Activated CD4-positive, alpha-beta T cell treated with anti-CD3 and anti-CD28 coated beads, Interleukin-2, amount 50 U/mL, for 48 hours (primary cell): ENCODE measurements at regions not wholly inside any gene's neighbourhood (a gene's known extent, or its start where the extent isn't known, plus 50 kb on each side); places are given as distances from the start of the nearest gene placed in this dataset.
"Not testable (repeated sequence)": the region's sequence is repeated elsewhere in the genome, so short reads cannot be mapped to it uniquely, and the experiment has no call there.

Source experiments
- DNase-seq, 2 experiments: peaks; one replicate each; pipeline ENCODE4 v3.0.0-alpha.2; 2020

DNA sequence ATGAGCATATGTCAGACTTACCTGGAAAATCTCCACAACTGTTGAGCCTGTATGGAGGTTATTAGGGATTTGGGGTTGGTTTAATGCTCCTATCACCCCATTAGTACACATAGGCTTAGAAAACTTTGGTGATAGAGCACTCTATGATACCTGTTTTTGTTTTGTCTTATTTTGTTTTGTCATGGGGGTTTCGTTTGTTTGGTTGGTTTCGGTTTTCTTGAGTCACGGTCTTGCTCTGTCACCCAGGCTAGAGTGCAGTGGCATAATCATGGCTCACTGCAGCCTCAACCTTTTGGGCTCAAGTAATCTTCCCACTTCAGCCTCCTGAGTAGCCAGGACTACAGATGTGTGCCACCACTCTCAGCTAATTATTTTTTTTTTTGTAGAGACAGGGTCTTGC is 70.0 kb downstream of the MZT1 start:
- DNase-seq: no peak

DNA sequence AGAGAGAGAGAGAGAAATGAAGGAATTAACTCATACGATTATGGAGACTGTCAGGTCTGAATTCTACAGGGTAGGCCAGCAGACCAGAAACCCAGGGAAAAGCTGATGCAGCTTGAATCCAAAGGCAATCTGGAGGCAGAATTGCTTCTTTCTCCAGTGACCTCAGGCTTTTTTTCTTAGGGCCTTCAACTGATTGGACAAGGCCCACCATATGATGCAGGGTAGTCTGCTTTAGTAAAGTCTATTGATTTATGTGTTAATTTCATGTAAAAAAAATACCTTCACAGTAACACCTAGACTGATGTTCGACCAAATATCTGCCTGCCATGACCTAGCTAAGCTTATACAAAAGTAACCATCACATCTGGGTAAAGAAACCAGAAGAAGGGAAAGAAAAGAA is 71.1 kb downstream of the MZT1 start:
- DNase-seq: no peak

DNA sequence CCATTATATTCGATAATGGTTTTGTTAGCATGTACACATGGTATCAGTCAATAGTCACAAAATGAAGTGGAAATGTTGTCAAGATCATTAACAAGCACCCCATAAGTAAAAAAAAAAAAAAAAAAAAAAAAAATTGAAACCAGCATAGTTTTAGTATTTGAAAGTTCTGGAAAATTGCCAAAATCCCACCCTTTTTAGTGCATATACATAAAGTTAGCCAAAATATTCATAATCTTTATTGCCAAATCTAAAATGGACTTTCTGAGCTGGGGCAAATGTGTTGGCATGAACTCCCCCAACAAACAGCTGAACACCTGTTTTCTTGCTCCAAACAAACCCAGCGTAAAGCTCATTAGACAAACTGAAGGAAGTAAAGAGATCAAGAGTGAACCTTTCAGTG is 73.9 kb downstream of the MZT1 start:
- no peak for DNase-seq

DNA sequence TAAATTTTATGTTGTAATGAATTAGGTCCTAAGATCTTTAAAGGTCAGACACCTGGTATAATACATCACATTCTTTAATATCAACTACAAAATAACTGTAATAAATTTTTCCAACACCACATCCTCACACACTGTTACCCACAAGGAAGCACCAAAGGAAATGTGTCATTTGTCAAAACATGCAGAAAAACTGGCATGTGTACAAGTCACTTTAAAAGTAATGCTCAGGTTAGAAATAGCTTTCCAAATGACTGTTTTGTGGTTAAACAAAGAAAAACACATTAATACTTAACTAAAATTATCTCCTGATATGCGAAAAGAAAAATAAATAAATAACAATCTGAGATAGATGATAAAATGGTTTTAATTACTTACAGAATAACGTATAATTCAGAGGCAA is 74.7 kb downstream of the MZT1 start:
- DNase-seq: no peak

DNA sequence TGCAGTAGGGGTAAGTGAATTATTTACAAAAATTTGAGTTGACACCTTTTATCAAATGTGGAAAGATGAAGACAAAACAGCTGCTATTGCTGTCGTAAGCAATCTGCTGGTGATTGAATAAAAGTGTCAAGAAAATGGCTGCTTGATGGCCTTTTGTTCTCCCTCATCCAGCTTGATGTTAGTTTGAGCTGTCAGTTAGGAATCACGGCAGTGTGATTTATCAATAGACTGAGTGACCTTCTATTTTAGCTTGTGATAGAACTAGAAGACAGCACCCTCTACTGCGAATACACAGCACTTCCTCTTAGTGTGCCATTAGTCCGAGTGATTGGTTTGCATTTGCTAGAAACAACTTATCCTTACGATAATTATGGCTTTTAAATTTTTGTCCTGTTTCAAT is 76.3 kb downstream of the MZT1 start:
- no peak for DNase-seq

DNA sequence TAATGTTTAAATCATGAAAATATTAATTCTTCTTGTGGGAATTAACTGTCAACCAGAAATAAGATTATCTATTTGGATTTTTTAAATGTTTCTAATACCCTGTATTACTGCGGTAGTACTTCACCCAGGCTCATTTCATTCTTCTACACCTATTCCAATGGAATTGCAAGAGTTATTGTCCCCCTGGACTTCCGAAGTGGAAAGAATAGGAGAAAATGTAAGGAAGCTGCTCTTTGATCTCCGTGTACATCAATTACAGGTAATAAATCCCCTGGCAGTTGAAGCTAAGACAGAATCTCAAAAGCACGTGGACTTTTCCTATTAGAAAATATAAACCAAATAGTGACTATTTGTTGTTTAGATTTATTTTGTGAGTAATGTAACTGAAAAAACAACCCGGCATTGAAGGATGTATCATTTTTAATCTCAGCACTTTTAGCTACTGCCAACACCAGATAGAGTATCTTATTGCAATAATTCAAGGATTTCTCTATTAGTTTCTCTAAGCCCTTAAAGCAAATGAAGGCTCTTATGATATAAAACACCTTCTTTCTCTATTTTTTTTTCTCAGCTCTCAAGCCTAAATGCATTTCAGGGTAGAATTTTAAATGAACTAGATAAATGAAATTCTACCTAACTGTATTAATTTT is 77.3 kb downstream of the MZT1 start:
- no peak for DNase-seq

DNA sequence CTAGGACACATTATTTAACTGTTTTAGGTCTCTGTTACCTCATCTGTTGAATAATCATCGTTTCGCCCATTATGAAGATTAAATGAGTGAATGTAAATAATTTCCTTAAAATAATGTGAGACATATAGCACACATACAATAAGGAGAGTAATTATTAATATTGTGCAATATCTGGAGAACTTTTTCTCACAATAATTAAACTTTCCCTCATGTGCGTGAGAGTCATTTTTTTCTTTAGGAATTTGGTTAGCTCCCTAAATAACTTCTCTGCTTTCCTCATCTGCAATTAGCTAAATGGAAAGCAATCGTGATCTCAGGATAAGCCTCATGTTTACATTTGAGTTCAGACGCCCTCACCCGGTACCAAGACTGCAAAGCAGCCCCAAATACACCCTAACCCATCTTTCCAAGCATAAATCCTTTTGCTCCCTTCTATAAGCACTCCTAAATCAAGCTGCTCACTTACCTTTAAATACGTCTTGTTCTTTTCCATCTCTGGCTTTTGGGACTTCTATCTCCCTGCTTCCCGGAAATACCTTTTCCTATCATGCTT is 78.8 kb downstream of the MZT1 start:
- DNase-seq: no peak

DNA sequence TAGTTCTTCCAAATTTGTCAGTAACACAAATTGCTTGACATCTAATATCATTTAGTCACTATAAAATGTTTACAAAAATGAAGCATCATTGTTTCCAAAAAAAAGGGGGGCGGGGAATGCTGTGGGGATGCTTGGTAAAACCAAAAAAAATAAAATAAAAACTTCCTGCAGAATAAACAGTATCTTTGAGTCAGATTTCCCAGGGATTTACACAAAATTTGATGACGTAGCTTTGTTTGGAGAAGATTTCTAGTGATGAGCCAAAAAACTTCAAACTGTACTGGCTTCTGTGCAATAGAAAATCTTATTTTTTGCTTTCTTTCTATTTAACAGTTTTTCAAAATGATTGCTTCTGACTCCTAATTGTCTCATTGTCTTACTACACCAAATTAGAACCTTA is 80.0 kb downstream of the MZT1 start:
- DNase-seq: no peak

DNA sequence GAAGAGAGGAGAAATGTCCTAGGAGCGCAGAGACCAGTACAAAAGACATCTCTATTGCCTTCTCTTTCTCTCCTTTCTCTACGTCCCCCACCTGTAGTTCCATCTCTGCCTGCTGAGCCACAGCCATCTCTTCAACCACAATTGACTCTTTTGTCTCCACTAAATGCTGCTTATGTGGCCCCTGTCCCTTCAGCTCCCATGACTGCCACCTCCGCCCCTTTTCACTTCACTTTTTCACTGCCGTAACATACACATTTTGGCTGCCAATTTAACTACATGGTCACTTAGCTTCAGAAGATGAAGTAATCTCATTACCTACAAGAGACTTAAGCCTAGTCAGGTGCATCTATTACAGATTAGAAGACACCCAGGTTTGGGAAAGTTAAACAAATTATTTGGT is 81.9 kb downstream of the MZT1 start:
- DNase-seq: no peak

DNA sequence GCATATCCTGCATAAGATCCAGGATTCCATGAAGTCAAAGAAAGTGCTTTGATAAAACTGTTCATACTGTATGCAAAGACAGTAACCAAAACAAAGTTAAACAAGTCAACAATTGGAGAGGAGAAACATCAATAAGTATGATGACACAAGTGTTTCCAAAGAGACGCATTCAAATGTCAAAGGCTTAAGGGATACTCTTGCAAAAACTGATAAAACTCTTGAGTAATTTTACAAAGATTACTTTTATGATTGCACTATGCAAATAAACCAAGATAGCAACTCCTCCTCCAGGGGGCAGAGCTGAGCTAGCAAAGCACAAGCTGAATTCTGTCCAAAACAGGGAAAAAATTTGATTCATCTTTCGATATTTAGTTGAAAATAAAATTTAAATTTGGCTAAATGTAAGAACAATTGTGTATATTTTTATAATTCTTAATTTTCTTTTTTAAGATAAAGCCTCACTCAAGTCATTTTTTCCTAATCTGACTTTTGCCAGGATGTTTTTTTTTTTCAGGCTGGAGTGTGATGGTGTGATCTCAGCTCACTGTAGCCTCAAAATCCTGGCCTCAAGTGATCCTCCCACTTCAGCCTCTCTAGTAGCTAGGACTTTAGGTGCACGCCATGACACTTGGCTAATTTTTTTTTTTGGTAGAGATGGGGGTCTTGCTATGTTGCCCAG is 84.0 kb downstream of the MZT1 start:
- peak; percentile 66 to 73 for DNase-seq

DNA sequence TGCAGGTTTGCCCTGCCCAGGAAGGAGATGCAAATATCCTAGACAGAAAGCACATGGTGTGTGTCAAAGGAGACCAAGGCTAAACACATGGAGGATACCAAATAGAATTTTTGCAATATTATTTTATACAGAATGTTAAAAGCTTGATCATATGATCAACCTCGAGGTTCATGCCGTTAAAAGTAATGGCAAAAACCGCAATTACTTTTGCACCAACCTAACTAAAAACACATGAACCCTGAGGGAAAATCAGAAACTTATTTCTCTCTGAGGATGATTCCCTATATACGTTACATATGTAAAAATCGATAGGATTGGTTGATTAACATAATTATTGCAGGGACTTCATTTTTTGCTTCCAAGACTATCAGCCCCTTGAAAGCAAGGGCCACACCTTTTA is 88.1 kb downstream of the MZT1 start:
- no peak for DNase-seq

DNA sequence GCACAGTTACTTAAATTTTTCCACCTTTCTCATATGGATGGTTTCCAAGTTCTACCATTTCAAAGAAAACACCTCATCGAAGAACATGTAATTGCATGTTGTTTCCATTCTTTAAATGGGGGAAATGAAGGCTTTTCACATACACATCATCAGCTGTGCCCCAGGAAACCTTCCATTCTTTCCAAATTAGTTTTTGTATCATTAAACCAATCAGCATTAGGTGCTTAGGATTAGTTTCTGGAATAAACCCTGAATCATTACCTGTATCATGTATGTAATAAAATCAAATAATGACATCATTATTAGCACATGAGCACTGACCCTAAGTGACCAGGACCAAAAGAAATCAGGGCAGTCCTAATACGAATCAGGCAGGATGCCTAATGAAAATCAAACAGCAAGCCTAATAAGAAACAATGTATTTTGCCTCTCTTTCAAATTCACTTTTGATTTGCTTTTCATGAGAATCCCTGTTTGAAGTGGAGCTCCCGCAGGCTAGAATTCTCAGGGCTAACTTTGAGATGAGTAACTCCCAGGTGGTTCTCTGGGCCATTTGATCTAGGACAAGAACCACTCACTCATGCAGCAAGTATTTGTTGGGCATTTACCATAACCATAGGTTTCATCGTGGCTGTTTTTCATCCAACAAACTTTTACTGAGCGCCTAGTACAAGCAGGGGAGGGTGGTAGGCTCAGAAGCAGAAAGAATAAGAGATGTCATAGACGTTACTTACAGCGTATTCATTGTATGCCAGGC is 89.2 kb downstream of the MZT1 start:
- no peak for DNase-seq

DNA sequence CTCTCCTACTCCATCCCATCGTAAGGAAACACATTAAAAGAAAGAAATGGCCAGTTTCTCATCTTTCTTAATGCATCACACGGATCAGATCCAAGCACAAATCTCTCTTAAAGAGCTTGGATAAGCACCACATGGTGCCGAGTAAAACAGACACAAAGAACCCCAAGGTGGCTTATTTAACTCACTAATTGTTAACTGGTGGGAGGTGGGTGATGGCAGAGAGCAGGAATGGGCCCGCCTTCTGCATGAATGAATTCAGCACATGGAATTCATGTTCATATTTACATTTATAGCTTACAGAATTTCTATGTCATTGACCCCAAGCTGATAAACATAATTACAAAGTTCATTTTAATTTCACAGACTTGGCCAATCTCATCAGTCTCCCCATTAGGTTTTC is 89.9 kb downstream of the MZT1 start:
- DNase-seq: no peak

DNA sequence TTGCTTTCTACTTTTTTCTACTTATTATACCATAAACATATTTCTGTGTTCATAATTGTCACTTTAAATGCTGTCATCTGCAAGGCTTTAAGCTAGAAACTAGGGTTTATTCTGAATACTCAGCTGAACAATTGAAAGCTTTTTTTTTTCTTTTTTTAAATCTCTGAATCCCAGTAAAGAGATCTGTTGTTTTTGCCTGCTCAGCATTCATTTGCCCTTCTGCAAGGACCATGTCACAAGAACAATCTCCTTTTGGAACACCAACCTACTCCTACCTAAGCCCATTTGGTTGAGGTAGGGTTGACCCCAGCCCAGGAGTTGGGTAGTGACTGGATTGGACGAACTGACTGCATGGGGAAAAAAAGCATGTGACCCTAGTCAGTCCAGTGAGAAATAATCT is 92.6 kb downstream of the MZT1 start:
- DNase-seq: no peak

DNA sequence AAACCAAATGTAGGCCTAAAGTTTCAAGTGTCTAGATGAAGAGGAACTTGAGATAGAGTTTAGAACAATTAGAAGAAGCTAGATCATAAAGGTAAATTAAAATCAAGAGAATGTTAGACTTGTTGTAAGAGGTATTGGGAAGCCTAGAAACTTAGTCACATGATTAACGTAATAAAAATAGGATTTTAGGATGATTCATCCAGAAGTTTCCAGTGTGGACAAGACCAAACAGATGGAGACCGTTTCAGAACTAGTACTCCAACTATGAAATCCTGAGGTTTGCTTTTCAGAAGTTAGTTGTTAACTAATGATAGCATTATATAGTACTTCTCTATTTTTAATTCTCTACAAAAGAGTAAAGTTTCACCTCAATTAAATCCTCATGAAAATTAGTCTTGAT is 104.9 kb downstream of the MZT1 start:
- DNase-seq: no peak

DNA sequence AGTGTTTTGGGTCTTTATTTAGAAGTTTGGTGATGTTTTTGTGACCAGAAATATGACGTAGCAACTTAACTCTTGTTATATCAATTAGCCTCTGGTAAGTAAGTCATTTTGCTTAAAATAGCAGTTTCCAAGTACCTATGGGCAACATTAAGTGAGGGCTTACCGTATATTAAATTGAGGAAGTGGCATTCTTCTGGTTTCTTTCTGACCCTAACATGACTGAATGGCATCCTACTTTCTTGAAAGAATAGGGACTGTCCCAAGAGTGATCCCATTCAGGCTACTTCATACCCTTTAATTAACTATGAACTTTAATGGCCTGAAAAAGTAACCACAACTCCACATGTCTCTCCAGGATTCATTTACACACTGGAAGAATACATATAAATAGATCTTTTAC is 106.6 kb downstream of the MZT1 start:
- no peak for DNase-seq

DNA sequence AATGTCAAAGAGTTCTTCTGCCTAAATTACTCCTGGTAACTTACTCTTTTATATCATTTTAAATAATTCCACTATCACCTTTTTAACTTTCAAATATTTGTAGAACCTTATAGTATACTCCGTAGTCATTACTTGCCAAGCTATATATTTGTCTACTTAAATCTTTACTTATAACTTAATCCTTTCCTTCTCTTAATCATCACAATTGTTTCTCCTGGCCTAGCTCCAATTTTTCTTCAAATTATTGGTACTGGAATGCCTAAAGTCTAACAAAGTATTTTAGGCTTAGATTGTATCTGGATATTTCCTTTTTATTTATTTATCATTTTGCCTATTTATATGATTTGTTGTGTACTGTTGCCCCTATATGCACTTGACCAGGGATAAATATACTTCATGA is 109.5 kb downstream of the MZT1 start:
- DNase-seq: no peak

DNA sequence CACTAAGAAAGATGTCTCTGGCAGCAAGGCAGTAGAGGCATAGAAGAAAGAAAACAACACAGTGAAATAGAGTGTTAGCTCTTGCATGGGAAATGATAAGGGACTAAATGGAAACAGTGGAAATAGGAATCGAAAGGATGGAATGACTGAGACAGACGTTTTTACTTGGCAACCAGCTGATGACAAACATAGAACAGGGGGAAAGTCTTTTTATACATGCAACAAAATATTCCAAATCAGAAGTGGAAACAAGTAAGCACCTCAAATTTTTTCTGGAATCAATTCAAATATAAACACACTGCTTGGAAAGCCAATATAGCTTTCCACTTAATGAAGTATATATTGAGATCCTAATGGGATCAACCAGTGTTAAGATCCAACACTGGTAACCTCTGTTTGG is 110.2 kb downstream of the MZT1 start:
- DNase-seq: no peak

DNA sequence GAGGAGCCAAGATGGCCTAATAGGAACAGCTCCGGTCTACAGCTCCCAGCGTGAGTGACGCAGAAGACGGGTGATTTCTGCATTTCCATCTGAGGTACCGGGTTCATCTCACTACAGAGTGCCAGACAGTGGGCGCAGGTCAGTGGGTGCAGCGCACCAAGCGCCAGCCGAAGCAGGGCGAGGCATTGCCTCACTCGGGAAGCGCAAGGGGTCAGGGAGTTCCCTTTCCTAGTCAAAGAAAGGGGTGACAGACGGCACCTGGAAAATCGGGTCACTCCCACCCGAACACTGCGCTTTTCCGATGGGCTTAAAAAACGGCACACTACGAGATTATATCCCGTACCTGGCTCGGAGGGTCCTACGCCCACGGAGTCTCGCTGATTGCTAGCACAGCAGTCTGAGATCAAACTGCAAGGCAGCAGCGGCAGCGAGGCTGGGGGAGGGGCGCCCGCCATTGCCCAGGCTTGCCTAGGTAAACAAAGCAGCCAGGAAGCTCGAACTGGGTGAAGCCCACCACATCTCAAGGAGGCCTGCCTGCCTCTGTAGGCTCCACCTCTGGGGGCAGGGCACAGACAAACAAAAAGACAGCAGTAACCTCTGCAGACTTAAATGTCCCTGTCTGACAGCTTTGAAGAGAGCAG is 117.1 kb downstream of the MZT1 start:
- not testable (repeated sequence) for DNase-seq

DNA sequence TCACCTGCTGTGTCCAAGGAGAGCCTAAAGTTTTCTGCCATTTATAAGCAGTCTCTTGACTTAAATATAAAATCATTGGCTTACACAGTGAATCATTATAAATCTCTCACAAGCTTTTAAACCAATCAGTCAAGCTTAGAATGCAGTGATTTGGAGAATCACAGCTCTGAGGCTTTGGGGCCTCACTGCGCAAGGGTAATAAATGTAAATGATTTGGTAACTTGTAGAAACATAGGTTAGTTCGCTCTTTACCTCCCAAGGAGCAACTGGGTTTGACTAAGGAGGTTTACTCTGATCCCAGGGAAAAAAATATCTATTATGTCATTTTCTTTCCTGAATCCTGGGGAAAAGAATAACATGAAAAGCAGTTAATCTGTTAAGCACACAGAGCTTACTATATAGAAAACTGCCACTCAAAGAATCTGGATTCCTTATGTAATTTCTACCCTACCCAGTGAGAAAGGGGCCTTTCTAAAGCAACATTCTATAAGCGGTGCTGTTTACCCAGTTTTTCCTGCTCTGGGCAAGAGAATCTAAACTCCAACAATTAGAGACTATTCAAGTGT is 128.2 kb downstream of the MZT1 start:
- no peak for DNase-seq

DNA sequence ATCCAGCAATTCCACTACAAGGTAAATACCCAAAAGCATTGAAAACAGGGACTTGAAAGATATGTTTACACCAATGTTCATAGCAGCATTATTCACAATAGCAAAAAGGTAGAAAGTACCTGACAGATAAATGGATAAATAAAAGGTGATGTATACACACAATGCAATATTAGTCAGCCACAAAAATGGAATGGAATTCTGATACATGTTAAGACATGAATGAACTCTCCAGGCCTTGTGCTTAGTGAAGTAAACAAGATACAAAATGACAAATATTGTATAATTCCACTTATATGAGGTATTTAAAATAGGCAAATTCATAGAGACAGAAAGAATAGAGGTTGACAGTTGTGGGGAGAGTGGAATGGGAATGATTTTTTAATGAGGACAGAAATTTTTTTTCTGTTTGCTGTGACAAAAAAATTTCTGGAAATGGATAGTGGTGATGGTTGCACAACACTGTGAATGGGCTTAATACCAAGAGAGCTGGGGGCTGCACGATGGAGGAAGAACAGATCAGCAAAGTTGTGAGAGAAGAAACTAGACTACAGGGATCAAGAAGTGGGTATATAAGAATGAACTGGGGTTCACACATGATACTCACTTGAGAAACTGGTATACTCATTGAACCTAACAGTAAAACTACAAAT is 137.2 kb downstream of the MZT1 start:
- no peak for DNase-seq

DNA sequence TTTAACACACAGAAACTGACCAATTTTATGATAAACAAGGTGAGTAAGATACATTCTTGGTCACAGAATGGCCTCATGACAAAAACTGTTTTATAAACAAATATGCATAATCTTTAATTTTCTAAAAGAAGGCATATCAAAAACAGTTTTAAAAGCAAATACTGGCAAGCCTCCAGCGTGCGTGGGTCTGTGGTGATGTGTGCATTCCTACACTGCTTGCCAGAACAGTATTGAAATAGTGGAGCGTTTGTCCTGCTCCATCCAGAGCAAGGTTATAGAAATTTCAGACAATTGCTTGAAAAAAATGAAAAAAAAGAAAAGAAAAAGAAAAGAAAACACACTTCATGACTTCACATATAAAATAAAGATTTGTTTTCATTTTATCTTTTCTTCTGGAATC is 140.9 kb downstream of the MZT1 start:
- no peak for DNase-seq

DNA sequence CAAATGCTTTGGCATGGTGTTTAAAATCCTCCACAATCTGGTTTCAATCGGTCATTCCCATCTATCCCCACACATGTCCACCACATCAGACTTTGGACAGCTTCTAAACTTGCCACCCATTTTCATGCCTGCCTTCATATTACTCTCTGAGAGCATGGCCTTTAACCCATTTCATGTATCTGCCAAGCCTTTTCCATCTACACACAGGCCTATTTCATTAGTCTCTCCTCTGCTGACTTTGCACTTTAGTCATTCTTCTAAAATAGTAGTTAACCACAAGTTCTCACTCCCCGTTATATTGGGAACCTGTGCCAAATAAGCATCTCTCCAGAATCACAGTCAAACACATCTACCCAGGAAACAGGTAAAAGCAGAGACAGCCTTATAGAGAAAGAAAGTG is 142.2 kb downstream of the MZT1 start:
- DNase-seq: no peak
